ENCODE measurements at regions not wholly inside any gene's neighbourhood (a gene's known extent, or its start where the extent isn't known, plus 50 kb on each side); places are given as distances from the start of the nearest gene placed in this dataset.

DNA sequence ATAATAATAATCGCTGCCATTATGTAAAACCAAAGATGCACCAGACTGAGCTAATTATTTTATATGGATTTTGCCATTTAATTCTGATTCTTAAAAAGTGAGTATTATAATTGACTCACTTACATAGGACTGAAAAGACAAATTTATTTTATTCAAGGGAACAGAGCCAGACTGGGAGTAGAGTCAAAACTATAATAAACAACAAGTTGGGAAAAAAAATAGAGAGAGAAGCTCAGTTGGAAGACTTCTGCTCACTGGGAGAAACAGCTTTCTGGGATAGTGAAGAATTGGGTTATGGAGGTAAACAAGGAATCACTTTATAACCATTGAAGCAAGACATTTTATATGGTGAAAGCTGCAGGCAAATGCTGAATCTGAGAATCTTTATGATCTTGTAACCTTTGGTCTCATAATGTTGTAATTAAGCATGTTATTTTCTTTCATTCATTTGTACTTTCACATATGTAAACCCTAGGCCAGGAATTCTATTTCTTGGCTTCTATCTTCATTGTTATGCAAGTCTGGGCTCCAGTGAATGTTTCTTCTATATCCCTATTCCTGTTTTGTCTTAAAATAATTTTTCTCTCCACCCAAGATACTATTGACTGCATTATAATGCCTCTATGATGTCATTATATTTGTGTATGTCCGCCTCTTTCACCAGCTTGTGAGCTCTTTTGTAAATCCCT lies 725.3 kb upstream of the CCDC179 start:
- TF ChIP-seq POLR2A (IDR thresholded peaks at IDR 0.05), result no peak
- TF ChIP-seq, protein P1, sequence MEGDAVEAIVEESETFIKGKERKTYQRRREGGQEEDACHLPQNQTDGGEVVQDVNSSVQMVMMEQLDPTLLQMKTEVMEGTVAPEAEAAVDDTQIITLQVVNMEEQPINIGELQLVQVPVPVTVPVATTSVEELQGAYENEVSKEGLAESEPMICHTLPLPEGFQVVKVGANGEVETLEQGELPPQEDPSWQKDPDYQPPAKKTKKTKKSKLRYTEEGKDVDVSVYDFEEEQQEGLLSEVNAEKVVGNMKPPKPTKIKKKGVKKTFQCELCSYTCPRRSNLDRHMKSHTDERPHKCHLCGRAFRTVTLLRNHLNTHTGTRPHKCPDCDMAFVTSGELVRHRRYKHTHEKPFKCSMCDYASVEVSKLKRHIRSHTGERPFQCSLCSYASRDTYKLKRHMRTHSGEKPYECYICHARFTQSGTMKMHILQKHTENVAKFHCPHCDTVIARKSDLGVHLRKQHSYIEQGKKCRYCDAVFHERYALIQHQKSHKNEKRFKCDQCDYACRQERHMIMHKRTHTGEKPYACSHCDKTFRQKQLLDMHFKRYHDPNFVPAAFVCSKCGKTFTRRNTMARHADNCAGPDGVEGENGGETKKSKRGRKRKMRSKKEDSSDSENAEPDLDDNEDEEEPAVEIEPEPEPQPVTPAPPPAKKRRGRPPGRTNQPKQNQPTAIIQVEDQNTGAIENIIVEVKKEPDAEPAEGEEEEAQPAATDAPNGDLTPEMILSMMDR (IDR thresholded peaks at IDR 0.05), result no peak
- WGBS, 4 donors, result 70 to 83% (median 73%) methylated on average over 2 of the region's 2 CpGs
- DNase-seq (no peak), ATAC-seq (no peak)
- Histone ChIP-seq H3K9me3 (peaks cover 0 to 5% (median 0%) of the 10 kb centered on the region in 12 donors), H3K4me1 (no peaks in the 10 kb centered on the region), H3K4me3 (no peak overlapping the region), H3K36me3 (no peaks in the 10 kb centered on the region), H3K27me3 (no peaks in the 10 kb centered on the region), H3K27ac (no peak overlapping the region)
- intact Hi-C loops (cut with DNase I), result no loop called here

GRCh38 chr11:23586173-23586572 lies 725.9 kb upstream of the CCDC179 start:
- Histone ChIP-seq H3K27ac (no peak overlapping the region), H3K36me3 (no peaks in the 10 kb centered on the region), H3K9me3 (peaks cover 0 to 6% (median 0%) of the 10 kb centered on the region in 12 donors), H3K27me3 (no peaks in the 10 kb centered on the region), H3K4me1 (no peaks in the 10 kb centered on the region), H3K4me3 (no peak overlapping the region)
- DNase-seq, result no peak
- intact Hi-C loops (cut with DNase I), result no loop called here
- no peak for TF ChIP-seq POLR2A (IDR thresholded peaks at IDR 0.05)
- TF ChIP-seq, protein P1 (IDR thresholded peaks at IDR 0.05), result no peak
- no peak for ATAC-seq
- WGBS, 4 donors, result 36 to 43% (median 37%) methylated on average over 1 of the region's 1 CpG

DNA sequence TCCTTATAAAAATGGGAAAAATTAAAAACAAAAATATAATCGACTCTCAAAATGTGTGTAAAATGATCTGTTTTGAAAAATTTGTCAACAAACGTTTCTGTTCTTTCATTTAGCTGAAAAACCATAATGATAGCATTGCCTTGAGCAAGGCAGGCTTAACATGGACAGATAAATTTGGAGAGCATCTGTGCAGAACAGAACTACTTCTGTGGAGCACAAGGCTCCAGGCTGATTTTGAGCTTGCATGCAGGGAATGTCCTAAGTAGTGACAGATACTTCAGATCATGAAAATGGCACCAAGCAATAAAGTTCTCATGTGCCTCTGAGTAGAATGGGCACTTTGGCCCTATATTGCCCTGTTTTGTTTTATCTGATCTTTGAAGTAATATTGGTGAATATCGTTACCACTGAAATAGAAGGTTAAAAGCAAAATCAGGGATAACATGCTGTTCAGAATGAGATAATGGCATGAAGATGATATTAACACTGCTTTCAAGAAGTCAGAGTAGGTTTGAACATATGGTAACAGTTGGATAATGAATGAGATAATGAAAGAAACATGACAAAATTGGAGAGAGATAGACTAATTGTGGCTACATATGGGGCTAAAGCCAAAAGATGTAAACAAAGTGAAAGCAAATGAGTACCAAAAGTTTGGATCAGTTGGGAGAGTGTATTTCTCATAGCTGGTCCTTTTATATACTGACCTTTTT lies 730.5 kb upstream of the CCDC179 start:
- ATAC-seq (no peak), DNase-seq (no peak)
- 55 to 73% (median 65%) methylated on average over 3 of the region's 3 CpGs for WGBS, 4 donors
- Histone ChIP-seq H3K27ac (no peak overlapping the region), H3K4me3 (no peak overlapping the region), H3K36me3 (no peaks in the 10 kb centered on the region), H3K27me3 (no peaks in the 10 kb centered on the region), H3K4me1 (no peaks in the 10 kb centered on the region), H3K9me3 (peaks cover 0 to 6% (median 0%) of the 10 kb centered on the region in 12 donors)
- no peak for TF ChIP-seq POLR2A (IDR thresholded peaks at IDR 0.05)
- TF ChIP-seq, protein P1 (IDR thresholded peaks at IDR 0.05), result no peak
- intact Hi-C loops (cut with DNase I), result no loop called here

- peaks cover 0 to 15% (median 0%) of the 10 kb centered on the region in 12 donors for H3K9me3 ChIP-seq
- no peaks in the 10 kb centered on the region for H3K27me3 ChIP-seq
- DNase-seq (no peak), ATAC-seq (no peak)
- H3K4me3 ChIP-seq, result no peak overlapping the region
- H3K27ac ChIP-seq, result no peak overlapping the region
- TF ChIP-seq, protein P1 (IDR thresholded peaks at IDR 0.05), result no peak
- TF ChIP-seq POLR2A (IDR thresholded peaks at IDR 0.05), result no peak
- no peaks in the 10 kb centered on the region for H3K4me1 ChIP-seq
- intact Hi-C loops (cut with DNase I), result no loop called here
- H3K36me3 ChIP-seq, result no peaks in the 10 kb centered on the region
- 31 to 47% (median 42%) methylated on average over 3 of the region's 3 CpGs for WGBS, 4 donors
These were observed 734.5 kb upstream of the CCDC179 start for GRCh38 chr11:23594755-23595154.
